HG03196 (cell line): ENCODE measurements at regions not wholly inside any gene's neighbourhood (a gene's known extent, or its start where the extent isn't known, plus 50 kb on each side); places are given as distances from the start of the nearest gene placed in this dataset.

Experiments
- ATAC-seq: cut with Tn5 transposase; IDR thresholded peaks from one replicate; pipeline ENCODE4 v1.9.1; 2021; ENCODE audit not compliant: unreplicated experiment

GRCh38 chr3:167958141-167958540 lies 137.6 kb downstream of the GOLIM4 start:
- no peak for ATAC-seq

- ATAC-seq = no peak
Measured at GRCh38 chr3:167952969-167953368, 142.8 kb downstream of the GOLIM4 start.

- no peak for ATAC-seq
Measured at GRCh38 chr3:167950212-167950611, 145.5 kb downstream of the GOLIM4 start.

DNA sequence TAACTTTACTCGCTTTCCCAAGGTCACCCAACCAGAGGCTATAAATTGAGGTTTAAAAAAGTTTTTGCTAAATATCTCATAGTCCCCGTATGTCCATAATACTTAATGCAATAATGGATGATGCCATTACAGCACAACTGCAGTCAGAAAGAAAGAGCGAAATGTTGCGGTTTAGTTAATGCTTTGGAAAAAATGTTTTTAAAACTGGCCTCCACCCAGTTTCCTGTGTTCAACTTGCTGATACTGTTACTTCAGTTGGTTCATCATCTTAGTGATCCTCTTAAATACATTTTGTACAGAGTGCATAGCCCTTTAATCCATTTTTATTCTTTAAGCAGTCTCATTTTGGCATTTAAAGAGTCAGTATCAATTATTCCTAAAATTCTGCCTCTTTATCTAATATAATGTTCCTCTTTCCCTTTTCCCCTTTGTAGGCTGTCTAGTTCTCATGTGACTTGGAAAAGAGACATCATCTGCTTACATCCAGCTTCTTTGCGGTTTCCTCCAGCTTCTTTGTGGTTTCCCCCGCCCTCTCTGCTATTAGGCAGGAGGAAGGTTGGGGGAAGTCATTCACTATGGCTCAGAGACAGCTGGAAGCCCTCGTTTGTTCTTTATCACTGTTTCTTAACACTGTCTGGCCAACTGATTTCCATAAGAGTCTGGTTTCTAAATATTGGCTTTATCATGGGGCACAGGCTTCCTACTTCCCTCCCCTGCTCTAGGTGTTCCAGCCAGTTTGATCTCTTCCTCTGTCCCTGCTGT lies 154.3 kb downstream of the GOLIM4 start:
- no peak for ATAC-seq

DNA sequence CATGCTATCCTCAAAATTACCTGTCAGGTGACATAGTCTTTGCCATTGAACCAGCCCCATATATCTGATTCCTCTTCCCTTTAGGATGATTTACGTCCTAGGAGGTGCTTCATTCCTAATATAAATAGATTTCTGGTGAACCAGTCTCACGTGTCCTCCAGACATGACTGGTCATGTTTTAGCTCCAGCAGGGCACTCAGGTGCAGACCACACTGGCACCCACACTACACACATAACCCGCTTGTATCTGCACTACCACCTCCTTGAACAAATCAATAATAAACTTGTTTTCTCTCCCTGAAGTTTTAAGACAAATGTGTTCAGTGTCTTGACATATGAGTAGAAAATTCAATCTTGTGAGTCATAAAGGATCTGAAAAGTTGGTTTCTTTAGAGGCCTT lies 155.5 kb downstream of the GOLIM4 start:
- no peak for ATAC-seq

GRCh38 chr3:167938516-167938915 lies 157.2 kb downstream of the GOLIM4 start:
- no peak for ATAC-seq

- ATAC-seq = no peak
Measured at GRCh38 chr3:167936019-167936418, 159.7 kb downstream of the GOLIM4 start.

GRCh38 chr3:167930453-167930852 lies 165.3 kb downstream of the GOLIM4 start:
- no peak for ATAC-seq

- no peak for ATAC-seq
Measured at GRCh38 chr3:167929968-167930367, 165.8 kb downstream of the GOLIM4 start.

GRCh38 chr3:167928381-167928780 lies 167.3 kb downstream of the GOLIM4 start:
- ATAC-seq = no peak

DNA sequence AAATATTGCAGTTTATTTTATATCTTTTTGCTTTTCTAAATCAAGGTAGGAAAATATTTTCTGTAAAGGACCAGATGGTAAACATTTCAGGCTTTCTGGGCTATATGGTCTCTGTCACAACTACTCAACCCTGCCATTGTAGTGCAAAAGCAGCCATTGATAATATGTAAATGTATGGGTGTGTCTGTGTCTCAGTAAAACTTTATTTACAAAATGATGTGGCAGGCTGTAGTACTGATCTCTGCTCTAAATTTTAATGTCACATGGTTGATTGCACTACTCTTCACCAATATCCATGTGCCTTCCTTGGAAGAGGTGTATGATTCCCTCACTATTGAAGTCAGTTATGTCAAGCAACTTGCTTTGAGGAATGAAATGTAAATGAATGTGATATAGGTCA lies 175.0 kb downstream of the GOLIM4 start:
- no peak for ATAC-seq

GRCh38 chr3:167919590-167919989 lies 176.1 kb downstream of the GOLIM4 start:
- no peak for ATAC-seq

DNA sequence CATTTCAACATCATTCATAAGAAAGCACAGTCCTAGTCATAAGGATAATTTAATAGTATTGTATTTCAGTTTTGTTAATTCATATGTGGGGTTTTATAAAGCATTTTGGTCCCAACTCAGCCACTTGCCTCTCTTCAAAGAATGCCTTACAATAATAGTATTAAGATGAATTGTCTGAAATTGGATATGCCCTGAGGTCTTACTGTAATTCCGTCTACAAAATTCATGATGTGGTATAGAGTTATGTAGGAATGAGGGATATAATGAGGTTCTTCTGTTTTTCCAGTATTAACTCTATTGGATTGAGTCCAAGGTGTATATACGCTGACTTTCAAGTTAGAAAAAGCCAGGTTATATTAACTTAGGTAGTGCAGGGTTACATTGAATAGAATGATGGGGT lies 177.0 kb downstream of the GOLIM4 start:
- ATAC-seq = no peak

DNA sequence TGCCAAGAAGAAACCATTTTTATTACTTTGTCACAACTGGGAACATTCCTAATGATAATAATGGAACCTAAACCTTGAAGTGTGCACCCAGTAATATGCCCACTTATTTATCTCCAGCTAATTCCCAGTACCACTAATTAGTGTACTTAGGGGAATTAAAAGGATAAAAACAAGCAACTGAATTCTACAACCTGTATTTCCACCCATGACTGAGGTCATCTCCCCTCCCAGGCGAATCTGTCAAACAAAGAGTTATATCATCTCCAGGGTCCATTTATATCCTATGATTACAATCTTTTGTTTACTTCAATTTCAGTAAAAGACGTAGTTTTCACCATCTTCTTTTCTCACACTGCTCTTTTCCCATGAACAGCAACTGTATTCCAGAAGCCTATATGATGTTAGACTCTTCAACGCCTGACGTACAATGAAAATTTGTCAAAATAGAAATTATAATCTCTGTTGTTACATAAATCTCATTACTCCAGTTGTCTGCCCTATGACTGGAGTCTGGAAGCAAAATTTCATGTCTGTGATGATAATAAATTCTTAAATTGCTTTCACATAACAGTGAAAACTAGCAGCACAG lies 177.6 kb downstream of the GOLIM4 start:
- no peak for ATAC-seq

DNA sequence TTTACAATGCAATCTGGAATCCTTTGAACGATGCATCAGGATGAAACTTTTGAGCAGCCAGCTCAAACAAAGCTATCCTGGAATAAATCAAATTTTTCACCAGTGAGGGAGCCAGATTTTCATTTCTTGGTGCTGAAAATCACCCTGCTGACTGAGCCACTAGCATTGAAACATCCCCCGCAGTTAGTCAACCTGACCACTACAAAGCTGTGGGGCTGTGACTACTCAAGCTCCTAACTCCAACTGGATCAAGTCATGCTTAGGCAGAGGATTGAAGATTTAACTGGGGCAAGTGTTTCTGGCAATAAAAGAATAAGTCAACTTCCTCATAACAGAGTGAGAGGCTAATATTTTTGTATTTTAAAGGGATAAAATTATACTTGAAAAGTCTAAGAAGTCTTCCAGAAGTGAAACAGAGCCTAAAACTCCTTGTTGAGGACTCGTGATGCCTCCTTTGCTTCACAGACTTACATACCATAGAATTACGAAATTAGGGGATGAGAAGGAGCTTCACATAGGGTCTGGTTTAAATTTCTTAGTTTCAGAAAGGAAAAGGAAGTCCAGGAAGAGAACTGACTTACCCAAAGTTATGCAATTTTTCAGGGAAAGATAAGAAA lies 177.8 kb downstream of the SERPINI1 start:
- ATAC-seq = no peak

GRCh38 chr3:167909952-167910351 lies 174.4 kb downstream of the SERPINI1 start:
- ATAC-seq = no peak

DNA sequence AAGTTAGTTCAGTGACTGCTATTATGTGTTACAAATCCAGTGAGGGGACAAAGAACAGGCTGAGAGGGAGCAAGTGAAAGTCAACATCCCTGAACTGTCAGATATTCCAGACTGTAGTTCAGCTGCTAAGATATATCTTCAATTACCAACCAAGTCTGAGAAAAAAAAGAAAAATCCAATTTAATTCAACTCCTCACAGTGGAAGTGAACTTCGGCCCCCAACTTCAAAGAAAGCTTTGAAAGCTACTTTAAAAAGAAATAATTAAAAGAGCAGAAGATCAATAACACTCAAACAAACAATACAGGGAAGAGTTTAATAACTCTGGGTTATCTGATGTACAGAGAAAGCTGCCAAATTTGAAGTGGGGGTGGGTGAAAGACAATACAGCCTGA lies 174.0 kb downstream of the SERPINI1 start:
- ATAC-seq = no peak

- ATAC-seq = no peak
Measured at GRCh38 chr3:167908746-167909503, 173.4 kb downstream of the SERPINI1 start.

- no peak for ATAC-seq
Measured at GRCh38 chr3:167908221-167908620, 172.7 kb downstream of the SERPINI1 start.

- ATAC-seq = no peak
Measured at GRCh38 chr3:167901138-167901537, 165.6 kb downstream of the SERPINI1 start.

DNA sequence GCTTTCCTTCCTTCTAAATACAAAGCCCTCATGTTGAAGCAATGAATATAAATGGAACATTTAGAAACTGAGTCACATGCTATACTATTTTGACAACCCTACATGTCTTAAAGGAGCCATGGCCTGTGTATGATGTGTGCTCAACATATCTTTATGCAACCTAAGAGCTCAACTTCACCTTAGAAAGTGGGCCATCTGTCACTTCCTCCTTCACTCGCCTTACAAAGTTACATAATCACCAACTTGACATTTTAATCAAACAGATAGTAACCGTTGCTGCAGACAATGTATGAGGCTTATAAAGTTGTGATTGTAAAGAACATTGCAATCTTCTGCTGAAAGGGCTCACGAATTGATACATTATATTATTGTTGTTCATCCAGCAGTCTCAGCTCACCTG lies 163.6 kb downstream of the SERPINI1 start:
- ATAC-seq = no peak

DNA sequence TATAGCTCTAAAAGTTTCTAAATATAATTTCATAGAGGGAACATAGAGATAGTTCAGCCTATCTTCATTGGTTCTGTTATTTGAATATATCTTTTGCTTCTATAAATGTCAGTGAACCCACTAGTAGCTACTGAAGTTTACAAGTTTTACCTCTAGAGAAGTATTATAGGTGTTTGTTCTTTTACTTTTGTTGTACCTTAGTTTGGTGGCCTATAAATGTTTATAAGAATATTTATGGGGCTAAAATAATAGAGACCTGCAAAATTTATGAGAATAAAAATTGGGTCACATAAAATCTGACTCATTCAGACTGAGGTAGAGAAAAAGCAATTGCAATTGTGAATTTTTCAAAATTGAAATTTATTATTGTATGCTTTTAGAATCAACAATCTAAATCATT lies 162.6 kb downstream of the SERPINI1 start:
- ATAC-seq = no peak
